CMK (cell line): ENCODE measurements at regions not wholly inside any gene's neighbourhood (a gene's known extent, or its start where the extent isn't known, plus 50 kb on each side); places are given as distances from the start of the nearest gene placed in this dataset.

Source experiments
- DNase-seq: peaks from one replicate; pipeline ENCODE4 v3.0.0-alpha.2; 2010; ENCODE audit warnings: low read depth

DNA sequence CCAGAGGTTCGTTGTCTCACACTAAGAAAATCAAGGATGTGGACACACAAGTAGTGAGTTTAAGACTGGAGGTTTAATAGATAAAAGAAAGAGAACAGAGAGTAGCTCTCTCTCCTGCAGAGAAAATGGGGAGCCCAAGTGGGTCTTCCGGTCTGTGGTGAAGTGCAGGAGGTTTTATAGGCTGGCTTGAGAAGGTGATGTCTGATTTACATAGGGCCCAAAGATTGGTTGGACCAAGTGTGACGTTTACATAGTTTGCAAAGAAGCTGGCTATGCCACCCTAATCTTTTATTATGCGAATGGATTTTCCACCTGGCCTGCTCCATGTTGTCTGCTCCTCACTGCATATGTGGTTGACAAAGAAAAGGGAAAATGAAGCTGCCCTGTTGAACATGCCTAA, 430.4 kb upstream of the TRIB2 start:
- no peak for DNase-seq

DNA sequence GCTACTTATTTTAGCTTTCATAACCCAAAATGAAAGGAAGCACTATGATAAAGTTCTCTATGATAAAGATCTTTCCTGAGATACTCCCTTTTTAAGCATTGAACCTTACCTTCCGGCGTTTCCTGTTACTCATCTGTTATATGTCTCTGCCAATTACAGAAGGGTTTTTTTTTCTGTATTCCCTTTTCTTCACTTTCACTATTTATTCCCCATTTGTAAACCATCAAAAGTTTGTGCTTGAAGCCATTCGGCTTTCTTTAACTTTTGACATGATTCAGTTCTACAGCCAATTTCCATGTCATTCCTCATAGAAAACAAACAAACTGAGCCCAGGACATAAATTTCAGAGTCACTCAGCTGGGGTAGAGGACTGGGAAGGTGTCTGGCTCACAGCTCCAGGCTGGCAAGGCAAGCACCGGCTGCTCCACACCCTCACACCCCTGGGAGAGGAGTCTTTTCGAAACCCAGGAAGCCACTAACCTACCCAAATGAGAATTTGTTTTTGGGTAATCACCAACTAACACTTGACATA, 429.4 kb upstream of the TRIB2 start:
- DNase-seq, result no peak

DNA sequence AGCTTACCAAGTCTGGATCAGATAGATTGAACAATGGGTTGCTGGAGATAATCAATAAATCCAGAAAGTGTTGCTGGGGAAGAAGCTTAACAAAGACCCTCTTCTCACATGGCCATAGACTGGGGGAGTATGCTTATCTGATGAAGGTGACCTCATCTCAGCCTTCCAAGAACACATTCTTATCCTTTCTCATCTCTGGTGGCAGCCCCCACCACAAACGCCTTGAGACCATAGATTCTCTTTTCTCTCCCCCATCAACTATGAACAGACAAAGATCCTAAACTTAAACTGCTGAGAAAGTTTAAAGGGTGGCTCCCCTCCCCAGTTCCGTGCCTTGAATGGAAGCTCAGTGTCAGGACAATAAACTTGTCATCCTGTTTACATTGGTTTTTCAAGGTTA, 428.7 kb upstream of the TRIB2 start:
- peak; percentile 80 for DNase-seq

DNA sequence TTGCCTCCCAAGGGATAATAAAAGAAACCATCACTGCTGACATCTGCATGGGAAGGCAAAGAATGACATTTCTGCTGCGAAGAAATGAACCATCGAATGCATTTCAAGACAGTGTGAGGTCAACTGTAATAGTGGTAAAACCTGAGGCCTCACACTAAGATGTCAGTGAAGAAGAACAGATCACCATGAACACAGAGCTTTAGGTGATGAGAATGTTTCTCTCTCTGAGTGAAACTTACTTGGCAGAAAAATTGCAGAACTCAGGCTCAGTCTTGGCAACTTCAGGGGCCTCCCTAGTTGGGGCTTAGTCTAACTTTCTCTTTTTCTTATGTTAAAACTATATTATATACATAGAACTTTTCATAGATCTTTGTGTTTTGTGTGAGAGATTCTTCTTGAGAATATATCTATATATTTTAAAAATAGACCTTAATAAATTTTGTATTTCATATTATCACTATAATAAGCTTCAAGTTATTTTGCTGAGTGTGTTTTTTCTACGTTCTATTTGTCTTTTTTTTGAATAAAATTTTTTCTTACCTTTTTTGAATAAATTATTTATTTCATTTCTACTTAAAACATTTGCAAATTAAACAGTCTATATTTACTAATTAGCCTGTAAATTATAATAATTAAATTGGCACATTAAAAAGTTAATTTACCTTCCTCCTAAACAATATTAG, 427.5 kb upstream of the TRIB2 start:
- DNase-seq, result no peak

DNA sequence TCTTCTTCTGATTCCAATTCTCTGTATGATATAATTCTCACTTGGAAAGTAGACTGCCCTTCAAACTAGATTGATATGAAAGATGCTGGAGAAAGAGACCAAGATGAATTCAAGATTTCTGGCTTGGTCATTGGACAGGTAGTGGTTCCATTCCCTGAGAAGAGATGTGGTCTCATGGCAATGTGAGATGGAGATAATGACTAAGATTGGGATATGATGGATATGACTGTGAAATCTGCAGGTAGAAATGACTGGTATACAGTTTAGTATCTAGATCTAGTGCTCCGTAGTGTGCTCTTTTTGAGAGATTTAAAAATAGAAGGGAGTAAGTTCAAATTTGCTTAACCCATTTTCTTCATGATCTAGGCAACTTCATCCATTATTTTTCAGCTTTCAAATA, 425.4 kb upstream of the TRIB2 start:
- no peak for DNase-seq

DNA sequence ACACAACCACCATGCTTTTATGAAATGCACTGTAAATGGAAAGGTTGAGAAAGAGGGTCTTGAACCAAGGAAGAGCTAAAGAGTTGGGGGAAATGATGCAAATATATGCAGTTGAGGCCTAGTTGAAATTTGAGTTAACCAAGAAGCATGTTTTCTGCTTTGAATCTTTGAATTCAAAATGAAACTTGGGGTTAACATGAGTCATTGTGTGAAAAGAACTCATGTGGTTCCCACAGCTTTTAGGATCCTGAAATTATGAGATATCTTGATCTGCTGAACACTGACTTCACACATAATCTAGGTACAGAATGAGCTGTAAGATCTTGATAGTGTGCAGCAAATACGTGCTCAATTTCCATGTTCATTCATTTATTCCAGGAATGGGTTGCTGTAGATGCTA, 422.9 kb upstream of the TRIB2 start:
- DNase-seq, result no peak

DNA sequence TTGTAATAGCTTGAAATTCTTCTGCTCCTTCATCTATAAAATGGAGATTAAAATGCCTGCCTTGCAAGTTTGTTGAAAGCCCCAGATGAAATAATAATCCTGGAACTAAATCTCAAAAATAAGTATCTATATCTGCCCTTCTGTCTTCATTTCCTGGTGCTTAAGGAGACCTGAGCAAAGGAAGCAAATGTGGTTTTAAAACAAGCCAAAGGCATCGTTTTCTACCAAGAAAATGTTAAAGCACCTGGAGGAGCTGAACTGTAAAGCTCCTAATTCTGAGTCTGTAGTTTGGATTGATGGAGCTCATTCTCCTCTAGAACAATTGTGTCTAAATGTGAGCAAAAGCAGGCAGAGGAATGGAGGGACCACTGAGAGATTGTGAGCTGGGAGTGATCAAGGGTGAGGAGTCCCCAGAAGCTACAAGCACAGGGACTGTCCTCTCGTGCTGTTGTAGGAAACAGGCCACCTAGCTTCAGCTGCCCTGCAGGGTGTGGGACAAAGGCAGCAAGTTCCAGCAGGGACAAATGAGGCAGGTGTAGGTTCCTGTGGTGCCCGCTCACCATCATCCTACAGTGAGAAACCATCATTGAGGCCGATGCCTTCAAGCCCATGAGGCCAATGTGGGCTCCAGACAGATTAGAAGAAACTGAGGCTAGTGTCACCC, 420.7 kb upstream of the TRIB2 start:
- no peak for DNase-seq

DNA sequence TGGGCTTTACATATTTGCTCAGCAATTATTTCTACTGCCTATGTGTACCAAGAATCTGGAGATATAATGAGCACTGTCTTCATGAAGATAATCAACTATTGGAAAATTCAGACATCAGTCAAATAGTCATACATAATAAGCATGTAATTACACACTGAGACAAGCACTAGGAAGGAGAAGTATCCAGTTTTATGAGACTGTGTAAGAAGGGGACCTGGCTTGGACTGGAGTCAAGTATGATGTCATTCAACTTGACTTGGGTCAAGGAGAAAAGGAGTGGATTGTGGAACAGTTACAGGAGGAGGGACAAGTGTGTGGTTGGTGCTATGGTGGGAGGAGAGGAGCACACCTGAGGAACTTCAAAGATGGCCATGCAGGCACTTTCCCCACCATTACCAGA, 419.8 kb upstream of the TRIB2 start:
- DNase-seq, result no peak

DNA sequence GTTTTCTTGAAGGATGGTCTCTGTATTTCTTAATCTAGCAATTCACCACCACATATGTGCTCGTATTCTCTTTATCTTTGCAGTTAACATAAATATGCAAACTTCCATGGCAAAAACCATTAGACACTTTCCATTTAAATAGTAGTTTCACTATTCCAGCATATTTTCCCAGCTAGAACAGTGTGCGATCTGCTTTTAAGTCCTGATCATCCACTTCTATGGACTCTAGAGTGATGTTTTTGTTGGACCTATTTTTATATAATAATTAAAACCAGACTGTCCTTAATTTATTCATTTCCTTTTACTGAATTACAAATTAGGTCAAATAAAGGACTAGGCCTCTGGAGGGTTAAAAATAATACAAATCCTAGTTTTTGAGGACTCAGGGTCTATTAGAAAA, 418.4 kb upstream of the TRIB2 start:
- no peak for DNase-seq

DNA sequence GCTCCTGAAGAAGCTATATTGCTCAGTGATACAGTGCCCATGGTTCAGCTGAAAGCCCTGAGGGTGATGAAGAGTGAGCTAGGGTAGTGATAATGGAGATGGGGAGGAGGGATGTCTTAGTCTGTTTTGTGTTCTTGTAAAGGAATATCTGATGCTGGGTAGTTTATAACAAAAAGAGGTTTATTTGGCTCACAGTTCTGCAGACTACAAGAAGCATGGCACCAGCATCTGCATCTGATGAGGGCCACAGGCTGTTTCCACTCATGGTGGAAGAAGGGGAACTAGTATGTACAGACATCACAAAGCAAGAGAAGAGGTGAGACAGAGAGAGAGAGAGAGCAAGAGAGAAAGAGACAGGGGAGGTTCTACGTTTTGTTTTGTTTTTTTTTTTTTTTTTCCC, 417.3 kb upstream of the TRIB2 start:
- DNase-seq, result no peak

DNA sequence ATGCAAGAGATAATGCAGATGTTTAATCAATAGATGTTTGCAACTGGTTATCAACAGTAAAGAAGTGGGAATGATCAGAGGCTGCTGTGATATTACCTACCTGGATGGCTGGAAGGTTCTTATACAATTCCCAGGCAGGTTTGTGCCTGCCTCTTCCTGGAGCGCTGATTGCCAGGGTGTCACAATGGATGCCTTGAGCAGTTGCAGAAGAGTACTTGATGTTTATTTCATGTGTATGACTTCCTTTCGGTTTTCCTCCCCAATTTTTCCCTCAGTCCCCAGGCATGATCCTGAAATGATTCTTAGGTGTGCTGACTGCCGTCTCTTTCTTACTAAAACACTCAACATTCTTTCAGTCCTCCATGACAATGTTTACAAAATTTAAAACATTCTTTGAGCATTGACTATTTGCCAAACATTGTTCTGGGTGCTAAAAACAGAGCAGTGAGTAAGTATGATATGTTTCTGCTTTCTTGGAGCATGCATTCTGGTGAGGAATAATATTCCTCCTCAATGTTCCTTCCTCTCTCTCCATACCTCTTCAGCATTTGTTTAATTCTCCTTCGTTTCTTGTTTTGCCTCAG, 416.6 kb upstream of the TRIB2 start:
- no peak for DNase-seq

DNA sequence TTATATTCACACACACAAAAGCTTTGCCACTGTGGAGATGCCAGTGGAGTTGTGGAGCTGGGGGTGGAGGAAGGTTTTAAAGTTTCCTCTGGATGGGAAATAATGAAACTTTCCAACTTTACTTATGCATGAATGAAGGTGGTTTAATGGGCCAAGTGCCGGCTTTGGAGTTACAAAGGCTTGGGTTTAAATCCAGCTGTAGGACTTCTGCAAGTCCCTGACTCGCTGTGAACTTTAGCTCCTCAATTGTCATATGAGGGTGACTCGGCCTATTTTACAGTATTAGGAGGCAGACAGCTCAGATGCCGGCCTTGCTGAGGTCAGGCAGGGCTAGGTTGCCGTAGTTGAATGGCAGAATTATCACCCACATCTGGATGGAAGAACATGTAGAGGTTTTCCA, 415.8 kb upstream of the TRIB2 start:
- DNase-seq, result no peak

DNA sequence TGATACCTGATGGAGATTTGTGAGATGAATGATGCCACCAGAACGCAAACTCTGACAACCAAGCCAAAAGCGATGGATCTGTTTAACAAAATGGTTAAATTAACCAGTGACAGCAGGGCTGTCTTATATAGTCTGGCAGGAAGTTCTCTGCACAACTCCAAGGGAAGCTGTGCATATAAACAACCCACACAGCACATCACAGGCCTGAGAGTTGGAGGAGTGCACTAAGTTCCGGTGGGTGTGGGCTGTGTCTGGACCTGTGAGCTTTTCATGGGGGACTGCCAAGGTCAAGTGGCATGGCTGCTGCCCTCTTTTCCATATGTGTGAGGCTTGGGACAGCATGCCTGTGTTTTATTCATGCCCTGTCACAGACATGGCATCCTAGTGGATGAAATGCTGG, 414.6 kb upstream of the TRIB2 start:
- no peak for DNase-seq

DNA sequence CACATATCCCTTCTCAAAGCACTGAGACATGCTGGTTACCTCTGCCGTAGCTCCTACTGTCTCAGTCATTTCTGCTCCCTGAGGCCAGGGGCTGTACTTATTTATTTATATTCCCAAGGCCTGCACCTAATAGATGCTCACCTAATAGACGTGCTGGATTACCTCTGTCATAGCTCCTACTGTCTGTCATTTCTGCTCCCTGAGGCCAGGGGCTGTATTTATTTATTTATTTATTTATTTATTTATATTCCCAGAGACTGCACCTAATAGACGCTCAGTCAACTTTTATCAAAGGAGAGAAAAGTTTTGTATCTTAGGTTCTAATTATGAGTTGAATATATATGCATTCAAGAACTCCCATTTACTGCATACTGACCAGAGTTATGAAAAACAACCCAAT, 414.0 kb upstream of the TRIB2 start:
- DNase-seq, result no peak

DNA sequence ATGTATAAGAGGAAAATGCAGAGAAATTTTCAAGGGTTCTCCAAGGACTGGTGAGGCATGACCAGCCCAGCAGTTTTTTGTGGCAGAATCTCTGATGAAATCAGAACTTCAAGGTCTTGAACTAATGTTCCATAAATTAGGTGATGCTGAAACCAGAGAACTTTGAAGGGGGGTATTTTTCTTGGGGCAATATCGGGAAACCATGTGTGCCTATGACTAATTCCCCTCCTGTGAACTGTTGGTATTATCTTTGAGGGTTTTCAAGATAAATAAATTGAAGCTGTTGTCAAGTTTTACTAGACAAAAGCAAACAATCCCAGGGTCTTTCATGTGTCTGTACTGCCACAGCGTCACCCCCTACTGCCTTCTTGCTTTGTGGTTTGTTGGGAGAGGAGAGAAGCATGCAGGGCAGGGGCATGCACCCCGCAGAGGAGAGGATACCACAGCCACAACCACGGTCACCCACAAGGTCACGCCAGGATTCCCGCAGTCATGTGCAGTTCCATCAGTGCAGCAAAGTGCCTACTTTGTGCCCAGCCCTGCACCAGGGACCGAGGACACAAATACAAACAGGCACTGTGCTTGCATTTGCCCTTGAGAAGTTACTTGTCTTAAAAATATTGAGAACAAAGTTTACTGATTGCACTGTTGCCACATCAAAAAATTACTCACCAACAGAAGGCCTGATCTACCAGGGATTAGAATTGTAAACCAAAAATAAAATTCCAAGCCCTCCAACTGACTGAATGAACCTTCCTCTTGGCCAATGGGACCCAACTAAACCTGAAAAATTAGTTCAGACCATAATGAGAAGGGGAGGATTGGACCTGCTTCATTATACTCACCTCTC, 413.3 kb upstream of the TRIB2 start:
- DNase-seq, result no peak

DNA sequence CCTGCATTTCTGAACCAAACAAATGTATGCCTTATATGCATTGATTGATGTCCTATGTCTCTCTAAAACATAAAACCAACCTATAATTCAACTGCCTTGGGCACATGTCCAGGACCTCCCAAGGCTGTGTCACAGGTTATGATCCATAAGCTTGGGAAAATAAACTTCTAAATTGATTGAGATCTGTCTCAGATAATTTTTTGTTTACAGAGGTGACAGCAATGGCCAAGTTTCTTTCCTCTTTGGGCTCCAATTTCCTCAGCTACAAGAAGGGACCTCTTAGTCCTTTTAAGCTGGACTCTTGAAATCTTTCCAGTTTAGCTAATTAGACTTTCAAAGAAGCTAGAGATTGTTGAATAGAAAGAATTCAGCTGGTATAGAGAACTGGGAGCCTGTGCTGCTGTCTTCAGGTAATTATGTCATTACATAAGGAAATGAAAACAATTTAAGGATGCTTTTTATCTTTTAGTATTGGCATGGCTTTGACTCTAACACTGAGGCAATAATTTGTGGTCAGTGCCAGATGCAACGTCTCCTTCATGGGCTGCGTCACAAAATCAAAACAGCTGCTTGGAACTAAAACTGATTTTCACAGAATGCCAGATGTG, 412.1 kb upstream of the TRIB2 start:
- no peak for DNase-seq

DNA sequence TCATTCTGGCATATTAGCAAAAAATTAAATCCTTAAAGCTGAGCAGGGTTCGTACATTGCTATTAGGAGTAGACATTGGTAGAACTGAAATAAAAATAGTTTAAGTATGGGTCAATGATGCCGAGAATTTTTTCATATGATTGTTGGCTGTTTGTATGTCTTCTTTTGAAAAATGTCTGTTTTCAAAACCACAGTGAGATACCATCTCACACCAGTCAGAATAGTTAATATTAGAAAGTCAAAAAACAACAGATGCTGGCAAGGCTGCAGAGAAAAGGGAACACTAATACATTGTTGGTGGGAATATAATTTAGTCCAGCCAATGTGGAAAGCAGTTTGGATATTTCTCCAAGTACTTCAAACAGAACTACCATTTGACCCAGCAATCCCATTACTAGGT, 410.8 kb upstream of the TRIB2 start:
- no peak for DNase-seq

DNA sequence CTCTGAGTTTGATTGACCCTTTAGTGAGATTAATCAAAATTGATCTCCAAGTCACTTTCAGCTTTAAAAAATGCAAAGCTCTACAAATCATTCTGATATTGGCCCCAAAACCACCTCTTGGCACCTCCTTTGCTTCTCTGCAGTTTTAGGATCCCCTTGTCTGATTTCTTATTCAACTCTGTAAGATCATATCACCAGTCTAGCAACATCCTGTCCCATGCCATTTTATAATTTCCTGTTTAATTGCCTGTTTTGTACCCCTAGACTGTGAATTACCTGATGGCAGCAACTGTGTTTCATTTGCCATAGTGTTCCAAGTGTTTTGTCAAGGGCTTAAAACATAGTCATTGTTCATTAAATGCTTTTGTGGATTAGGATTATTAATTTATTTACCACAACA, 406.3 kb upstream of the TRIB2 start:
- no peak for DNase-seq

DNA sequence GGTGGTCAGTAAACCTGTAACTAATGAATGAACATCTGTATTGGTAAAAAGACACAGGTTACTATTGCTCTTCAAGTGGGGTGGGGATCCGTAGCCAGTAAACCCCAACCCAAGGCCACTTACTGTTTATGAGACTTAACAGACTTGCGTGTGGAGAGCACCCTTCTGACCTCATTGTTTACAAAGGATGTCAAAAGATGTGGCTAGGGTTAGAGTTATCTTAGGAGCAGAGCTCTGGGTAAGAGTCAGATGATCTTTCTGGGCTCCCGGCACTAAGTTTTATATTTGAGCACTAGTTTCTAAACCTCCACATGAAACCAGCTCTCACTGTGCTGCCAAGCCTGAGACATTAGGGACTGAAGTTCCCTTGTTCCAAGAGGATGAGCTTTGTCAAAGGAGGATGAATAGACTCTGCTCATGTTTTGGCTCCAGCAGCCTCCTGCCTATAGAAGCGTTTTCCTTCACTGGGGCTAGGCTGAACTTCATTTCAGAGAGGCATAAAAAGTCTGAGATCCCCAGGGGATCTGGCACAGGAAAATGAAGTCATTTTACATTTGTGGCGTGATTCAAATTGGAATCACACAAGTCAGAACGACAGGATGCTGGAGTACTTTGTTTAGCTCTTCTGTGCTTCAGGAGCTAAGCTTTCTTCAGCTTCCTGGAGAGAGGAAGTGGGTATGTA, 403.1 kb upstream of the TRIB2 start:
- DNase-seq, result no peak

DNA sequence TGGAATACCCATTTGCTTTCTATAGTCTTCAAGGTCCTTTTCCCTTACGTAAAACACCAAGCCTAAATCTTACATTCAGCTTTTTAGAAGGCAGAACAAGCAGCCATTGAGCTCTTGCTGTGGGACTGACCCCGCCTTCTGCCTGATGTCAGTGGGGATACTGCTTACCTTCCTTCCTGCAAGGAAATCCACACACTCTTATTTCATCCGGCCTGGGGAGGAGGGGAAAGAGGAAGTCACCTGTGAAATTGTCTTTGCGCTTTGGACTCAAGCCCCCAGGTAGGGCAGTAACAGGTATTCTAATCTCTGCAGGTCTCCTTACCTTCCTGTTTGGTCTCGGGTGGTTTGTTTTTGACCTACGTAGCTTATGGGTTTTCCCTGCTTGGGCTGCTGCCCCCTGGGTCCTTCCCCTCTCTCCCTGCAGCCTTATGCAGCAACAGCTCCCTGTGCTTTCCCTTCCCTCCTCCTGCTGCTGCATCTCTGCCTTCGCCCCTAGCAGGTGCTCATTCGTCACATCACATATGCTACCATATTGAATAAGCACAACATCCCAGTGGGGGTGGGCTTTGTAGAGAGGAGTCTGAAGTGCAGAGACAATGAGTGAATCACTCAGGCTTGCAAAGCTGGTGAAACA, 402.5 kb upstream of the TRIB2 start:
- DNase-seq, result no peak

DNA sequence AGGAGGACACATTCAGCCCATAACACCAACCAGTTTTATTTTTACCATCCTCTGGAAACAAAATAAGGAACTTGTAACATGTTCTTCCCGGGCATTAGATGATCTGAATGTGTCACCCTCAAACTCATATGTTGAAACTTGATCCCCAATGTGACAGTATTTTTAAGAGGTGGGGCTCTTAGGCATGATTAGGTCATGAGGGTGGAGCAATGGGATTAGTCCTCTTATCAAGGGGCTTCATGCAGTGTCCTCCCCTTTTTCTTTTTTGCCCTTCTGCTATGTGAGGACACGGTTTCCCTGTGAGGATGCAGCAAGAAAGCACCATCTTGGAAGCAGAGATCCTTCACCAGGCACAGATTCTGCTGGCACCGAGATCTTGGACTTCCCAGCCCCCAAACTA, 401.5 kb upstream of the TRIB2 start:
- DNase-seq, result no peak
